B cell (primary cell): ENCODE measurements at regions not wholly inside any gene's neighbourhood (a gene's known extent, or its start where the extent isn't known, plus 50 kb on each side); places are given as distances from the start of the nearest gene placed in this dataset.

Experiments
- ATAC-seq: fragments of 200-7000 bp; cut with Tn5 transposase; one replicate; pipeline ENCODE4 v1.10.0; 2021; ENCODE audit warnings: low read depth, mild to moderate bottlenecking, moderate number of reproducible peaks, moderate library complexity
- CTCF ChIA-PET: fragments of 350-600 bp; sonication (Branson Sonifier 250); formaldehyde crosslinking; loops from one replicate; lab custom pipeline; 2021; ENCODE audit warnings: antibody characterized with exemption, inconsistent platforms; lab: Charles Lee
- POLR2A ChIA-PET: fragments of 350-600 bp; sonication (Branson Sonifier 250); formaldehyde crosslinking; loops from one replicate; lab custom pipeline; 2021; ENCODE audit warnings: antibody characterized with exemption; lab: Charles Lee
- DNase-seq: peaks from one replicate; pipeline ENCODE4 v3.0.0; 2013
- H2AFZ ChIP-seq: 2 replicates; pipeline ENCODE4 v1.6.1; 2012; ENCODE audit warnings: mild to moderate bottlenecking, low read depth, low read length; ENCODE audit not compliant: insufficient read depth, poor library complexity, severe bottlenecking
- H3K27ac ChIP-seq, 2 donors: 1 replicate in 1 of 2; 2 replicates in 1 of 2; pipeline ENCODE4 v1.5.1; 2012 to 2013; ENCODE audit warnings: low read length in 2 of 2, mild to moderate bottlenecking in 2 of 2, moderate library complexity in 1 of 2
- H3K27me3 ChIP-seq, 4 experiments: fragments of 200-600 bp in 1 of 4; sonication (generic) in 1 of 4; replicated peaks in 1 of 4; 1 replicate in 2 of 4; 2 replicates in 2 of 4; pipeline versions ENCODE4 v1.6.1 to v1.7.0; 2013 to 2016; ENCODE audit warnings: low read length in 3 of 4, mild to moderate bottlenecking in 2 of 4, mixed read lengths in 1 of 4, moderate library complexity in 1 of 4; ENCODE audit not compliant: insufficient read depth in 4 of 4, control insufficient read depth in 3 of 4; ENCODE audit errors: control extremely low read depth in 1 of 4
- H3K36me3 ChIP-seq, 2 experiments: replicated peaks in 1 of 2; 1 replicate in 1 of 2; 2 replicates in 1 of 2; pipeline versions ENCODE4 v1.6.1 to v1.7.1; 2013; ENCODE audit warnings: low read length in 1 of 2; ENCODE audit not compliant: insufficient read depth in 2 of 2, control insufficient read depth in 1 of 2; ENCODE audit errors: control extremely low read depth in 1 of 2, extremely low read depth in 1 of 2
- H3K4me1 ChIP-seq, 2 donors: fragments of 200-600 bp in 1 of 2; sonication (generic) in 1 of 2; 1 replicate in 1 of 2; 2 replicates in 1 of 2; pipeline versions ENCODE4 v1.5.1 to v1.6.1; 2013 to 2017; ENCODE audit warnings: low read length in 2 of 2; ENCODE audit not compliant: control insufficient read depth in 2 of 2, insufficient read depth in 2 of 2
- H3K4me2 ChIP-seq: replicated peaks from 2 replicates; pipeline ENCODE3; 2012; ENCODE audit warnings: mild to moderate bottlenecking, low read depth, low read length; ENCODE audit not compliant: poor library complexity, severe bottlenecking
- H3K4me3 ChIP-seq, 5 experiments: fragments of 200-600 bp in 1 of 5; sonication (generic) in 1 of 5; 1 replicate in 3 of 5; 2 replicates in 2 of 5; pipeline versions ENCODE4 v1.5.1 to v1.7.0; 2011 to 2016; ENCODE audit warnings: low read length in 4 of 5, mild to moderate bottlenecking in 4 of 5, low read depth in 2 of 5, control low read depth in 1 of 5, moderate library complexity in 1 of 5; ENCODE audit not compliant: insufficient read depth in 1 of 5; ENCODE audit errors: control extremely low read depth in 1 of 5, extremely low read depth in 1 of 5
- H3K79me2 ChIP-seq: fragments of 200-600 bp; sonication (generic); one replicate; pipeline ENCODE4 v1.6.0; 2016; ENCODE audit warnings: low read length; ENCODE audit not compliant: control insufficient read depth, insufficient read depth
- H3K9ac ChIP-seq: fragments of 200-600 bp; sonication (generic); 2 replicates; pipeline ENCODE4 v1.6.1; 2017; ENCODE audit warnings: mild to moderate bottlenecking, low read length, moderate library complexity
- H3K9me3 ChIP-seq, 3 donors: one replicate each; pipeline versions ENCODE4 v1.6.1 to v1.7.1; 2013; ENCODE audit warnings: low read length in 2 of 3; ENCODE audit not compliant: control insufficient read depth in 2 of 3, insufficient read depth in 1 of 3; ENCODE audit errors: control extremely low read depth in 1 of 3
- H4K20me1 ChIP-seq: 2 replicates; pipeline ENCODE4 v1.6.0; 2012; ENCODE audit warnings: mild to moderate bottlenecking, low read length; ENCODE audit not compliant: insufficient read depth, control insufficient read depth, poor library complexity, severe bottlenecking
- H3K27ac Mint-ChIP-seq: one replicate; pipeline ENCODE4 v1.8.0; 2021; ENCODE audit warnings: mixed read lengths
- H3K27me3 Mint-ChIP-seq: one replicate; pipeline ENCODE4 v1.8.0; 2021; ENCODE audit warnings: mixed read lengths
- H3K4me1 Mint-ChIP-seq: one replicate; pipeline ENCODE4 v1.8.0; 2021; ENCODE audit warnings: mixed read lengths
- H3K4me3 Mint-ChIP-seq: one replicate; pipeline ENCODE4 v1.8.0; 2021; ENCODE audit warnings: mixed read lengths
- H3K9me3 Mint-ChIP-seq: one replicate; pipeline ENCODE4 v1.8.0; 2022; ENCODE audit warnings: mixed read lengths; ENCODE audit not compliant: insufficient read depth
- CTCF ChIP-seq: fragments of 200-600 bp; IDR thresholded peaks from one replicate; pipeline ENCODE4 v1.8.0; 2022; ENCODE audit warnings: antibody characterized with exemption, mild to moderate bottlenecking
- EZH2 ChIP-seq: IDR thresholded peaks from 2 replicates; pipeline ENCODE4 v1.6.1; 2012; ENCODE audit warnings: borderline replicate concordance, low read depth, mild to moderate bottlenecking, moderate library complexity, low read length; ENCODE audit not compliant: insufficient read depth, poor library complexity, severe bottlenecking
- WGBS: methylation state at CpG from one replicate; pipeline ENCODE4 v1.1.5; 2013; ENCODE audit warnings: missing lambda C conversion rate; ENCODE audit not compliant: insufficient coverage; 5-methylcytosine and 5-hydroxymethylcytosine counted together
- intact Hi-C: fragments of 100-400 bp; cut with micrococcal nuclease; formaldehyde crosslinking; loops from one replicate; pipeline ENCODE4 v1.10.0; 2022

DNA sequence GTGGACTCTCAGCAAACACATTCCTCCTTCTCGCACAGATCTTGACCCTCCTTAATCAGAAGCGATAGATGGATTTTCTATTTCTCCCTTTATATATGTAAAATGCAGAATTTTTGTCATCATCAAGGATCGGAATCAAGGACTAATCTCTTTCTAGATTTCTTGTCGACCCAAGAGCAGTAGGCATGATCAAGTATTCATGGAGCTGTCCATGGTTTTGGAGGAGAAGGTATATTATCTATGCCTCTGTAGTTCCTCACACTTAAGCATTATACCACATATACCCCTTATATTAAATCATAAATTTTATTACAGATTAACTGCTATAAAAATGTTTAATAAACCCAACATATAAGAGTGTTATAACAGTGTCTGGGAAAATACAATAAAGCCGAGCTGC lies 886.8 kb downstream of the NLGN4X start:
- POLR2A ChIA-PET: no interaction called here
- Histone ChIP-seq H3K4me3 (no peak overlapping the region), H3K9ac (no peak overlapping the region), H3K4me2 (no peak overlapping the region), H2AFZ (no peak overlapping the region), H3K27me3 (no peaks in the 10 kb centered on the region), H3K36me3 (no peaks in the 10 kb centered on the region), H3K9me3 (no peaks in the 10 kb centered on the region), H4K20me1 (no peaks in the 10 kb centered on the region), H3K79me2 (no peaks in the 10 kb centered on the region), H3K4me1 (no peaks in the 10 kb centered on the region), H3K27ac (no peak overlapping the region)
- no peaks in the 10 kb centered on the region for H3K4me1 Mint-ChIP-seq
- H3K4me3 Mint-ChIP-seq: no peak overlapping the region
- intact Hi-C loops: no loop called here
- H3K9me3 Mint-ChIP-seq: no peaks in the 10 kb centered on the region
- no peak for TF ChIP-seq CTCF
- no peak for TF ChIP-seq EZH2
- DNase-seq (no peak), ATAC-seq (no peak)
- WGBS: no CpG with 5 or more reads among the region's 5 CpGs
- CTCF ChIA-PET: no interaction called here
- no peak overlapping the region for H3K27ac Mint-ChIP-seq
- no peaks in the 10 kb centered on the region for H3K27me3 Mint-ChIP-seq

DNA sequence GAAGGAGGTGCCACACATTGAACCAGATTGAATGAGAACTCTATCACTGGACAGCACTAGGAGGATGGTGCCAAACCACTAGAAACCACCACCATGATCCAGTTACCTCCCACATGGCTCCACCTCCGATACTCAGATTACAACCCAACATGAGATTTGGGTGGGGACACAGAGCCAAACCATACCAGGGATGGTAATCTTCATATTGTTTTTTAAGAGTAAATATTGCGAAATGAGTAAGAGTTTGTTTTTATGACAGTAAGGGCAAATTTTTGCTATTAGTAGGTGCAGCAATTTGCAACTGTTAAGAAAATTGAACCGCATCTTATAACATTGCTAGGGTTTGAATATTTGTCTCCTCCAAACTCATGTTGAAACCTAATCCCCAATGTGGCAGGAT lies 891.5 kb downstream of the NLGN4X start:
- WGBS: no CpG with 5 or more reads among the region's 3 CpGs
- CTCF ChIA-PET: no interaction called here

More for the DNA sequence above, 891.5 kb downstream of the NLGN4X start:
- ATAC-seq: no peak
- DNase-seq: no peak
- H3K27ac ChIP-seq: no peak overlapping the region
- H3K9me3 ChIP-seq: no peaks in the 10 kb centered on the region
- H3K27ac Mint-ChIP-seq: no peak overlapping the region
- no peaks in the 10 kb centered on the region for H3K79me2 ChIP-seq
- no peak overlapping the region for H2AFZ ChIP-seq
- no peaks in the 10 kb centered on the region for H3K27me3 ChIP-seq
- H3K9ac ChIP-seq: no peak overlapping the region
- POLR2A ChIA-PET: no interaction called here
- no peak overlapping the region for H3K4me3 Mint-ChIP-seq
- no peaks in the 10 kb centered on the region for H3K36me3 ChIP-seq
- no peaks in the 10 kb centered on the region for H3K4me1 ChIP-seq
- no peaks in the 10 kb centered on the region for H4K20me1 ChIP-seq
- no peak overlapping the region for H3K4me3 ChIP-seq
- H3K27me3 Mint-ChIP-seq: no peaks in the 10 kb centered on the region
- no peaks in the 10 kb centered on the region for H3K4me1 Mint-ChIP-seq
- intact Hi-C loops: no loop called here
- H3K4me2 ChIP-seq: no peak overlapping the region
- TF ChIP-seq CTCF (no peak), EZH2 (no peak)
- no peaks in the 10 kb centered on the region for H3K9me3 Mint-ChIP-seq
